B cell (primary cell): ENCODE measurements at regions not wholly inside any gene's neighbourhood (a gene's known extent, or its start where the extent isn't known, plus 50 kb on each side); places are given as distances from the start of the nearest gene placed in this dataset.

Experiments used
- ATAC-seq: fragments of 200-7000 bp; cut with Tn5 transposase; one replicate; pipeline ENCODE4 v1.10.0; 2021; ENCODE audit warnings: low read depth, mild to moderate bottlenecking, moderate number of reproducible peaks, moderate library complexity
- CTCF ChIA-PET: fragments of 350-600 bp; sonication (Branson Sonifier 250); formaldehyde crosslinking; loops from one replicate; lab custom pipeline; 2021; ENCODE audit warnings: antibody characterized with exemption, inconsistent platforms; lab: Charles Lee
- POLR2A ChIA-PET: fragments of 350-600 bp; sonication (Branson Sonifier 250); formaldehyde crosslinking; loops from one replicate; lab custom pipeline; 2021; ENCODE audit warnings: antibody characterized with exemption; lab: Charles Lee
- DNase-seq: peaks from one replicate; pipeline ENCODE4 v3.0.0; 2013
- H2AFZ ChIP-seq: 2 replicates; pipeline ENCODE4 v1.6.1; 2012; ENCODE audit warnings: mild to moderate bottlenecking, low read depth, low read length; ENCODE audit not compliant: insufficient read depth, poor library complexity, severe bottlenecking
- H3K27ac ChIP-seq, 2 donors: 1 replicate in 1 of 2; 2 replicates in 1 of 2; pipeline ENCODE4 v1.5.1; 2012 to 2013; ENCODE audit warnings: low read length in 2 of 2, mild to moderate bottlenecking in 2 of 2, moderate library complexity in 1 of 2
- H3K27me3 ChIP-seq, 4 experiments: fragments of 200-600 bp in 1 of 4; sonication (generic) in 1 of 4; replicated peaks in 1 of 4; 1 replicate in 2 of 4; 2 replicates in 2 of 4; pipeline versions ENCODE4 v1.6.1 to v1.7.0; 2013 to 2016; ENCODE audit warnings: low read length in 3 of 4, mild to moderate bottlenecking in 2 of 4, mixed read lengths in 1 of 4, moderate library complexity in 1 of 4; ENCODE audit not compliant: insufficient read depth in 4 of 4, control insufficient read depth in 3 of 4; ENCODE audit errors: control extremely low read depth in 1 of 4
- H3K36me3 ChIP-seq, 2 experiments: replicated peaks in 1 of 2; 1 replicate in 1 of 2; 2 replicates in 1 of 2; pipeline versions ENCODE4 v1.6.1 to v1.7.1; 2013; ENCODE audit warnings: low read length in 1 of 2; ENCODE audit not compliant: insufficient read depth in 2 of 2, control insufficient read depth in 1 of 2; ENCODE audit errors: control extremely low read depth in 1 of 2, extremely low read depth in 1 of 2
- H3K4me1 ChIP-seq, 2 donors: fragments of 200-600 bp in 1 of 2; sonication (generic) in 1 of 2; 1 replicate in 1 of 2; 2 replicates in 1 of 2; pipeline versions ENCODE4 v1.5.1 to v1.6.1; 2013 to 2017; ENCODE audit warnings: low read length in 2 of 2; ENCODE audit not compliant: control insufficient read depth in 2 of 2, insufficient read depth in 2 of 2
- H3K4me2 ChIP-seq: replicated peaks from 2 replicates; pipeline ENCODE3; 2012; ENCODE audit warnings: mild to moderate bottlenecking, low read depth, low read length; ENCODE audit not compliant: poor library complexity, severe bottlenecking
- H3K4me3 ChIP-seq, 5 experiments: fragments of 200-600 bp in 1 of 5; sonication (generic) in 1 of 5; 1 replicate in 3 of 5; 2 replicates in 2 of 5; pipeline versions ENCODE4 v1.5.1 to v1.7.0; 2011 to 2016; ENCODE audit warnings: low read length in 4 of 5, mild to moderate bottlenecking in 4 of 5, low read depth in 2 of 5, control low read depth in 1 of 5, moderate library complexity in 1 of 5; ENCODE audit not compliant: insufficient read depth in 1 of 5; ENCODE audit errors: control extremely low read depth in 1 of 5, extremely low read depth in 1 of 5
- H3K79me2 ChIP-seq: fragments of 200-600 bp; sonication (generic); one replicate; pipeline ENCODE4 v1.6.0; 2016; ENCODE audit warnings: low read length; ENCODE audit not compliant: control insufficient read depth, insufficient read depth
- H3K9ac ChIP-seq: fragments of 200-600 bp; sonication (generic); 2 replicates; pipeline ENCODE4 v1.6.1; 2017; ENCODE audit warnings: mild to moderate bottlenecking, low read length, moderate library complexity
- H3K9me3 ChIP-seq, 3 donors: one replicate each; pipeline versions ENCODE4 v1.6.1 to v1.7.1; 2013; ENCODE audit warnings: low read length in 2 of 3; ENCODE audit not compliant: control insufficient read depth in 2 of 3, insufficient read depth in 1 of 3; ENCODE audit errors: control extremely low read depth in 1 of 3
- H4K20me1 ChIP-seq: 2 replicates; pipeline ENCODE4 v1.6.0; 2012; ENCODE audit warnings: mild to moderate bottlenecking, low read length; ENCODE audit not compliant: insufficient read depth, control insufficient read depth, poor library complexity, severe bottlenecking
- H3K27ac Mint-ChIP-seq: one replicate; pipeline ENCODE4 v1.8.0; 2021; ENCODE audit warnings: mixed read lengths
- H3K27me3 Mint-ChIP-seq: one replicate; pipeline ENCODE4 v1.8.0; 2021; ENCODE audit warnings: mixed read lengths
- H3K4me1 Mint-ChIP-seq: one replicate; pipeline ENCODE4 v1.8.0; 2021; ENCODE audit warnings: mixed read lengths
- H3K4me3 Mint-ChIP-seq: one replicate; pipeline ENCODE4 v1.8.0; 2021; ENCODE audit warnings: mixed read lengths
- H3K9me3 Mint-ChIP-seq: one replicate; pipeline ENCODE4 v1.8.0; 2022; ENCODE audit warnings: mixed read lengths; ENCODE audit not compliant: insufficient read depth
- EZH2 ChIP-seq: IDR thresholded peaks from 2 replicates; pipeline ENCODE4 v1.6.1; 2012; ENCODE audit warnings: borderline replicate concordance, low read depth, mild to moderate bottlenecking, moderate library complexity, low read length; ENCODE audit not compliant: insufficient read depth, poor library complexity, severe bottlenecking
- WGBS: methylation state at CpG from one replicate; pipeline ENCODE4 v1.1.5; 2013; ENCODE audit warnings: missing lambda C conversion rate; ENCODE audit not compliant: insufficient coverage; 5-methylcytosine and 5-hydroxymethylcytosine counted together
- intact Hi-C: fragments of 100-400 bp; cut with micrococcal nuclease; formaldehyde crosslinking; loops from one replicate; pipeline ENCODE4 v1.10.0; 2022
- TF ChIP-seq, protein P1 (sequence below): fragments of 200-600 bp; IDR thresholded peaks from one replicate; pipeline ENCODE4 v1.8.0; 2022; ENCODE audit warnings: antibody characterized with exemption, mild to moderate bottlenecking

DNA sequence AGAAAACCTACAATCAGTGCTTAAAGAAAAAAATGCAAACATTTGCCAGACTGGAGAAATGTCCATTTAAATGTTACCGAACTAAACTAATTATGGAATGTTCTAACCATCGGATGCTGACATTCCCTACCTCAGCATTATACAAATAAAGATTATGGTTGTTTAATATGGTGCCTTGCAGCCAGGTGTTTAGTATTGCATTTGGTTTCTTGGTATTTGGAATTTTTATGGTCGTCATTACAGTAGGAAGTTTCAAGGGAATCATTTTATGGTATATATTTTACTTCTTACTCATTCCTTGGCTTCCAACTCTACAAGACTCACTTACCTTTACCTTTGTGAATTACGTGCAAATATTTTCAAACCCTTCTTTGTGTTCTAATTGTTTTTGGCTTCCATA lies 103.1 kb upstream of the PNPLA4 start:
- ATAC-seq = no peak
- Histone ChIP-seq H3K27me3 (no peaks in the 10 kb centered on the region), H3K4me1 (no peaks in the 10 kb centered on the region), H3K36me3 (no peaks in the 10 kb centered on the region), H3K4me2 (no peak overlapping the region), H3K27ac (no peak overlapping the region), H2AFZ (no peak overlapping the region), H3K9me3 (no peaks in the 10 kb centered on the region), H3K79me2 (no peaks in the 10 kb centered on the region), H3K9ac (no peak overlapping the region), H4K20me1 (no peaks in the 10 kb centered on the region), H3K4me3 (no peak overlapping the region)
- intact Hi-C loops = no loop called here
- Mint-ChIP-seq H3K4me3 (no peak overlapping the region), H3K4me1 (no peaks in the 10 kb centered on the region), H3K27ac (no peak overlapping the region), H3K27me3 (no peaks in the 10 kb centered on the region), H3K9me3 (no peaks in the 10 kb centered on the region)
- no CpG with 5 or more reads among the region's 4 CpGs for WGBS
- ChIA-PET POLR2A (no interaction called here), CTCF (no interaction called here)
- TF ChIP-seq, protein P1, sequence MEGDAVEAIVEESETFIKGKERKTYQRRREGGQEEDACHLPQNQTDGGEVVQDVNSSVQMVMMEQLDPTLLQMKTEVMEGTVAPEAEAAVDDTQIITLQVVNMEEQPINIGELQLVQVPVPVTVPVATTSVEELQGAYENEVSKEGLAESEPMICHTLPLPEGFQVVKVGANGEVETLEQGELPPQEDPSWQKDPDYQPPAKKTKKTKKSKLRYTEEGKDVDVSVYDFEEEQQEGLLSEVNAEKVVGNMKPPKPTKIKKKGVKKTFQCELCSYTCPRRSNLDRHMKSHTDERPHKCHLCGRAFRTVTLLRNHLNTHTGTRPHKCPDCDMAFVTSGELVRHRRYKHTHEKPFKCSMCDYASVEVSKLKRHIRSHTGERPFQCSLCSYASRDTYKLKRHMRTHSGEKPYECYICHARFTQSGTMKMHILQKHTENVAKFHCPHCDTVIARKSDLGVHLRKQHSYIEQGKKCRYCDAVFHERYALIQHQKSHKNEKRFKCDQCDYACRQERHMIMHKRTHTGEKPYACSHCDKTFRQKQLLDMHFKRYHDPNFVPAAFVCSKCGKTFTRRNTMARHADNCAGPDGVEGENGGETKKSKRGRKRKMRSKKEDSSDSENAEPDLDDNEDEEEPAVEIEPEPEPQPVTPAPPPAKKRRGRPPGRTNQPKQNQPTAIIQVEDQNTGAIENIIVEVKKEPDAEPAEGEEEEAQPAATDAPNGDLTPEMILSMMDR = no peak
- TF ChIP-seq EZH2 = no peak
- no peak for DNase-seq

DNA sequence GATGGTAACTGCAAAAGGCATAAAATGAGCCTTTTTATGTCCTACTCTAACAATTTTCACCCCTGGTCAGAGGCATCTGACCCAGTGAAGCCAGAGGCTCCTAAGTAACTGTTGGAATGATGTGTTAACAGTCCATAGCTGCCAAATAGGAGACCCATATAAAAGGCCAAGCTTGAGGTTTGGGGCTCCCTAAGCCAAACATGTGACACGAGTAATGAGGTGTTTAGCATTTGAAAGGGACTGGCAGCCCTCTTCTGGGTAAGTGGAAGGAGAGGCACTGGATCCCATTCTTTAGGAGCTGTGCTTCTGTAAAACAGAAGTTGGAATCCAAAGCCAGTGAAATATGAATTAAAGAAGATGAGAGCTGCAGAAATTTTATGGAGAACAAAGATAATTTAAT lies 100.6 kb upstream of the PNPLA4 start:
- H3K4me2 ChIP-seq = no peak overlapping the region
- no peaks in the 10 kb centered on the region for H4K20me1 ChIP-seq
- Mint-ChIP-seq H3K27me3 (no peaks in the 10 kb centered on the region), H3K27ac (no peak overlapping the region), H3K4me3 (no peak overlapping the region), H3K4me1 (no peaks in the 10 kb centered on the region), H3K9me3 (no peaks in the 10 kb centered on the region)
- no peaks in the 10 kb centered on the region for H3K36me3 ChIP-seq
- ATAC-seq (no peak), DNase-seq (no peak)
- no peaks in the 10 kb centered on the region for H3K79me2 ChIP-seq
- H3K4me3 ChIP-seq = no peak overlapping the region
- POLR2A ChIA-PET = no interaction called here
- 80% methylated on average over 1 of the region's 1 CpG for WGBS
- intact Hi-C loops = no loop called here
- CTCF ChIA-PET = no interaction called here
- H3K9ac ChIP-seq = no peak overlapping the region
- H3K4me1 ChIP-seq = no peaks in the 10 kb centered on the region
- no peaks in the 10 kb centered on the region for H3K27me3 ChIP-seq
- H3K9me3 ChIP-seq = no peaks in the 10 kb centered on the region
- TF ChIP-seq, protein P1 = no peak
- TF ChIP-seq EZH2 = no peak
- no peak overlapping the region for H3K27ac ChIP-seq
- no peak overlapping the region for H2AFZ ChIP-seq
